K562 (cell line): ENCODE measurements at regions not wholly inside any gene's neighbourhood (a gene's known extent, or its start where the extent isn't known, plus 50 kb on each side); places are given as distances from the start of the nearest gene placed in this dataset.

ENCODE experiments used
- ATF1 ChIP-seq, 2 experiments: fragments of 450-650 bp in 1 of 2; IDR thresholded peaks; 2 replicates each; pipeline ENCODE4 v1.6.1; 2016; ENCODE audit warnings: missing compliant biosample characterization in 1 of 2, missing genetic modification characterization in 1 of 2
- CTCF ChIP-seq, 3 experiments: IDR thresholded peaks in 2 of 3; conservative IDR thresholded peaks in 1 of 3; 2 replicates each; pipeline ENCODE4 v1.5.1; 2011 to 2012; ENCODE audit warnings: low read length in 3 of 3, mild to moderate bottlenecking in 3 of 3, control low read depth in 2 of 3, improper control_type of control experiment in 1 of 3, inconsistent platforms in 1 of 3, low read depth in 1 of 3, mixed read lengths in 1 of 3, moderate library complexity in 1 of 3; ENCODE audit not compliant: insufficient read depth in 2 of 3
- RCOR1 ChIP-seq, 2 experiments: IDR thresholded peaks; 2 replicates each; pipeline ENCODE4 v1.6.1; 2012; ENCODE audit warnings: low read depth in 2 of 2, low read length in 2 of 2, borderline replicate concordance in 1 of 2, improper control_type of control experiment in 1 of 2
- ZFX ChIP-seq: sonication (generic); formaldehyde crosslinking; IDR thresholded peaks from 2 replicates; pipeline ENCODE4 v1.8.0; 2022; ENCODE audit warnings: mild to moderate bottlenecking, missing genetic modification reagents, moderate library complexity
- TF ChIP-seq, protein P1 (sequence below): fragments of 250-450 bp; sonication (Bioruptor Pico); IDR thresholded peaks from 2 replicates; pipeline ENCODE4 v1.4.0; 2020; ENCODE audit warnings: mild to moderate bottlenecking, moderate library complexity
- TF ChIP-seq, protein P2 (sequence below), 3 experiments: fragments of 200-800 bp in 1 of 3; sonication (Bioruptor generic) in 1 of 3; sonication (generic) in 1 of 3; formaldehyde crosslinking in 1 of 3; IDR thresholded peaks; 2 replicates each; pipeline versions ENCODE4 v1.6.1 to v1.8.0; 2016 to 2022; ENCODE audit warnings: mild to moderate bottlenecking in 2 of 3, missing compliant biosample characterization in 2 of 3, missing genetic modification characterization in 2 of 3, missing genetic modification reagents in 1 of 3

GRCh38 chr5:99035942-99036341 lies 107.1 kb upstream of the CHD1 start:
- TF ChIP-seq CTCF (IDR thresholded peaks at IDR 0.05 in 2 of 3, conservative IDR thresholded peaks at IDR 0.05 in 1 of 3; ENCODE audit: insufficient read depth in 2 of 3, low read depth in 1 of 3, low read length in 3 of 3) = no peak
- TF ChIP-seq, protein P1, sequence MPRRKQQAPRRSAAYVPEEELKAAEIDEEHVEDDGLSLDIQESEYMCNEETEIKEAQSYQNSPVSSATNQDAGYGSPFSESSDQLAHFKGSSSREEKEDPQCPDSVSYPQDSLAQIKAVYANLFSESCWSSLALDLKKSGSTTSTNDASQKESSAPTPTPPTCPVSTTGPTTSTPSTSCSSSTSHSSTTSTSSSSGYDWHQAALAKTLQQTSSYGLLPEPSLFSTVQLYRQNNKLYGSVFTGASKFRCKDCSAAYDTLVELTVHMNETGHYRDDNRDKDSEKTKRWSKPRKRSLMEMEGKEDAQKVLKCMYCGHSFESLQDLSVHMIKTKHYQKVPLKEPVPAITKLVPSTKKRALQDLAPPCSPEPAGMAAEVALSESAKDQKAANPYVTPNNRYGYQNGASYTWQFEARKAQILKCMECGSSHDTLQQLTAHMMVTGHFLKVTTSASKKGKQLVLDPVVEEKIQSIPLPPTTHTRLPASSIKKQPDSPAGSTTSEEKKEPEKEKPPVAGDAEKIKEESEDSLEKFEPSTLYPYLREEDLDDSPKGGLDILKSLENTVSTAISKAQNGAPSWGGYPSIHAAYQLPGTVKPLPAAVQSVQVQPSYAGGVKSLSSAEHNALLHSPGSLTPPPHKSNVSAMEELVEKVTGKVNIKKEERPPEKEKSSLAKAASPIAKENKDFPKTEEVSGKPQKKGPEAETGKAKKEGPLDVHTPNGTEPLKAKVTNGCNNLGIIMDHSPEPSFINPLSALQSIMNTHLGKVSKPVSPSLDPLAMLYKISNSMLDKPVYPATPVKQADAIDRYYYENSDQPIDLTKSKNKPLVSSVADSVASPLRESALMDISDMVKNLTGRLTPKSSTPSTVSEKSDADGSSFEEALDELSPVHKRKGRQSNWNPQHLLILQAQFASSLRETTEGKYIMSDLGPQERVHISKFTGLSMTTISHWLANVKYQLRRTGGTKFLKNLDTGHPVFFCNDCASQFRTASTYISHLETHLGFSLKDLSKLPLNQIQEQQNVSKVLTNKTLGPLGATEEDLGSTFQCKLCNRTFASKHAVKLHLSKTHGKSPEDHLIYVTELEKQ (CRISPR knock-in tag) = no peak
- no peak for TF ChIP-seq ZFX
- no peak for TF ChIP-seq ATF1 (CRISPR knock-in tag; IDR thresholded peaks at IDR 0.05)
- no peak for TF ChIP-seq ATF1 (tag; IDR thresholded peaks at IDR 0.05)
- TF ChIP-seq, protein P2, sequence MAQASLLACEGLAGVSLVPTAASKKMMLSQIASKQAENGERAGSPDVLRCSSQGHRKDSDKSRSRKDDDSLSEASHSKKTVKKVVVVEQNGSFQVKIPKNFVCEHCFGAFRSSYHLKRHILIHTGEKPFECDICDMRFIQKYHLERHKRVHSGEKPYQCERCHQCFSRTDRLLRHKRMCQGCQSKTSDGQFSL (CRISPR knock-in tag; IDR thresholded peaks at IDR 0.05) = no peak
- TF ChIP-seq, protein P2 (tag; IDR thresholded peaks at IDR 0.05) = no peak
- TF ChIP-seq RCOR1 (IDR thresholded peaks at IDR 0.05; ENCODE audit: borderline replicate concordance in 1 of 2, low read depth in 2 of 2, low read length in 2 of 2) = no peak
